CD14-positive monocyte (primary cell): ENCODE measurements at regions not wholly inside any gene's neighbourhood (a gene's known extent, or its start where the extent isn't known, plus 50 kb on each side); places are given as distances from the start of the nearest gene placed in this dataset.
"Not testable (repeated sequence)": the region's sequence is repeated elsewhere in the genome, so short reads cannot be mapped to it uniquely, and the experiment has no call there.

Experiments used
- DNase-seq, 3 donors: peaks; one replicate each; pipeline ENCODE4 v3.0.0-alpha.2; 2011 to 2022
- H2AFZ ChIP-seq: 2 replicates; pipeline ENCODE4 v1.6.0; 2012; ENCODE audit warnings: mild to moderate bottlenecking, low read depth, low read length, inconsistent platforms; ENCODE audit not compliant: insufficient read depth, poor library complexity, severe bottlenecking
- H3K27ac ChIP-seq, 2 donors: 1 replicate in 1 of 2; 2 replicates in 1 of 2; pipeline ENCODE4 v1.5.1; 2012 to 2013; ENCODE audit warnings: low read length in 2 of 2, control low read depth in 1 of 2, inconsistent platforms in 1 of 2, low read depth in 1 of 2, mild to moderate bottlenecking in 1 of 2
- H3K27me3 ChIP-seq, 2 donors: one replicate each; pipeline versions ENCODE4 v1.6.0 to v1.6.1; 2011 to 2013; ENCODE audit warnings: low read length in 2 of 2; ENCODE audit not compliant: control insufficient read depth in 2 of 2, insufficient read depth in 2 of 2
- H3K36me3 ChIP-seq, 2 donors: replicated peaks in 1 of 2; 1 replicate in 1 of 2; 2 replicates in 1 of 2; pipeline versions ENCODE4 v1.5.1 to v1.6.1; 2012 to 2013; ENCODE audit warnings: low read length in 2 of 2, control low read depth in 1 of 2, inconsistent platforms in 1 of 2, mild to moderate bottlenecking in 1 of 2; ENCODE audit not compliant: insufficient read depth in 2 of 2, control insufficient read depth in 1 of 2
- H3K4me1 ChIP-seq, 2 donors: 1 replicate in 1 of 2; 2 replicates in 1 of 2; pipeline versions ENCODE4 v1.5.1 to v1.6.1; 2012 to 2013; ENCODE audit warnings: low read length in 2 of 2, control low read depth in 1 of 2, inconsistent platforms in 1 of 2, mild to moderate bottlenecking in 1 of 2, moderate library complexity in 1 of 2; ENCODE audit not compliant: insufficient read depth in 2 of 2, control insufficient read depth in 1 of 2
- H3K4me2 ChIP-seq: replicated peaks from 2 replicates; pipeline ENCODE3; 2012; ENCODE audit warnings: low read length, moderate library complexity, mild to moderate bottlenecking; ENCODE audit not compliant: poor library complexity, severe bottlenecking; ENCODE audit errors: extremely low read depth
- H3K4me3 ChIP-seq, 3 experiments: fragments of 200-600 bp in 1 of 3; sonication (generic) in 1 of 3; replicated peaks in 1 of 3; 1 replicate in 2 of 3; 2 replicates in 1 of 3; pipeline ENCODE4 v1.5.1; 2011 to 2013; ENCODE audit warnings: low read length in 3 of 3, mild to moderate bottlenecking in 3 of 3, control low read depth in 2 of 3, low read depth in 2 of 3, inconsistent platforms in 1 of 3, moderate library complexity in 1 of 3
- H3K79me2 ChIP-seq: 2 replicates; pipeline ENCODE4 v1.6.0; 2012; ENCODE audit warnings: mild to moderate bottlenecking, control low read depth, inconsistent platforms, low read length, moderate library complexity; ENCODE audit not compliant: insufficient read depth
- H3K9ac ChIP-seq: 2 replicates; pipeline ENCODE4 v1.6.0; 2017; ENCODE audit warnings: low read length, mild to moderate bottlenecking; ENCODE audit not compliant: insufficient read depth, poor library complexity, severe bottlenecking
- H3K9me3 ChIP-seq, 2 donors: replicated peaks in 1 of 2; 1 replicate in 1 of 2; 2 replicates in 1 of 2; pipeline versions ENCODE4 v1.5.1 to v1.6.1; 2012 to 2013; ENCODE audit warnings: low read length in 2 of 2, control low read depth in 1 of 2; ENCODE audit not compliant: control insufficient read depth in 1 of 2, insufficient read depth in 1 of 2
- H4K20me1 ChIP-seq: 2 replicates; pipeline ENCODE4 v1.6.0; 2012; ENCODE audit warnings: mild to moderate bottlenecking, low read length, control low read depth, moderate library complexity; ENCODE audit not compliant: insufficient read depth
- H3K27ac Mint-ChIP-seq, 7 donors: one replicate each; pipeline ENCODE4 v1.8.0; 2020; ENCODE audit warnings: mild to moderate bottlenecking in 7 of 7, mixed read lengths in 7 of 7, moderate library complexity in 6 of 7, inconsistent platforms in 2 of 7
- H3K27me3 Mint-ChIP-seq, 3 donors: one replicate each; pipeline ENCODE4 v1.8.0; 2021 to 2022; ENCODE audit warnings: low read depth in 3 of 3, mild to moderate bottlenecking in 3 of 3, mixed read lengths in 3 of 3, moderate library complexity in 3 of 3, inconsistent platforms in 1 of 3
- H3K36me3 Mint-ChIP-seq, 2 donors: one replicate each; pipeline ENCODE4 v1.8.0; 2020; ENCODE audit warnings: mixed read lengths in 2 of 2, inconsistent platforms in 1 of 2, mild to moderate bottlenecking in 1 of 2
- H3K4me1 Mint-ChIP-seq: one replicate; pipeline ENCODE4 v1.8.0; 2020; ENCODE audit warnings: mild to moderate bottlenecking, mixed read lengths
- H3K4me3 Mint-ChIP-seq, 2 donors: one replicate each; pipeline ENCODE4 v1.8.0; 2020; ENCODE audit warnings: mild to moderate bottlenecking in 2 of 2, mixed read lengths in 2 of 2, moderate library complexity in 1 of 2
- H3K9me3 Mint-ChIP-seq, 7 donors: one replicate each; pipeline ENCODE4 v1.8.0; 2020 to 2022; ENCODE audit warnings: mixed read lengths in 7 of 7, mild to moderate bottlenecking in 6 of 7, moderate library complexity in 6 of 7, inconsistent platforms in 2 of 7
- WGBS: methylation state at CpG from one replicate; pipeline ENCODE4 v1.1.5; 2013; ENCODE audit warnings: missing lambda C conversion rate; ENCODE audit not compliant: insufficient coverage; 5-methylcytosine and 5-hydroxymethylcytosine counted together
- intact Hi-C, 2 donors: fragments of 100-400 bp; cut with micrococcal nuclease; formaldehyde crosslinking; loops; one replicate each; pipeline versions ENCODE4 v1.15.0 to v1.15.1; 2023
- TF ChIP-seq, protein P1 (sequence below): fragments of 200-600 bp; IDR thresholded peaks from one replicate; pipeline ENCODE4 v1.8.0; 2022; ENCODE audit warnings: antibody characterized with exemption, mild to moderate bottlenecking

DNA sequence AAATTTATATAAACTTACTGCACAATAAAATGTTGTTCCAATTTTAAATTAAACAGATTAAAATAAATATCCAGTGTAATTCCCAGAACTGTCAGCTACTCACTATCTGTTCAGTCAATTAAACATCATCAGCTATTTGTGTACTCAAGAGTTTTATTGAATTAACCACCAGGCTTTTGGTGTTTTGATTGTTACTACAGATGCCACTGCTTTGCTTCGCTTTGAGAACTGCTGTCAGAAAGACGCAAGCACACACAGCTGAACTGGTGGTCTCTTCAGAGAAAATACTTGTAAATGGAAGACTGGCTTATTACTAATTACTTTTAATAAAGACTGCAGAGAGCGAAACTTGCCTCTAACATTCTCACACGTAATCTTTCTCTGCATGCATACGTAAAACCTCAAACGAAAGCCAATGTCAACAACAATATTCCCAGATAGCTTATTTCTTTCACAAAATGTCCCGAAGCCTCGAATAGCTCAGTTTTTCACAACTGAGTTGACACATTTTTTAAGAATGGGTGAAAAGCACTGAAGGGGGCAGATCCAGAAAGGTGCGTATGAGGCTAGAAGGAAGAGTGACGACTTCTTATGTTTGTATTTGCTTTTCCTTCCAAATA lies 259.6 kb upstream of the RPS23 start:
- H2AFZ ChIP-seq: no peak overlapping the region
- peaks cover 0 to 8% (median 3%) of the 10 kb centered on the region in 7 donors for H3K9me3 Mint-ChIP-seq
- H3K4me3 ChIP-seq: no peak overlapping the region
- H3K4me1 Mint-ChIP-seq: no peaks in the 10 kb centered on the region
- no peak overlapping the region for H3K27ac Mint-ChIP-seq
- 90% methylated on average over 4 of the region's 10 CpGs for WGBS
- H3K9ac ChIP-seq: no peak overlapping the region
- H3K27me3 ChIP-seq: no peaks in the 10 kb centered on the region
- H3K27ac ChIP-seq: no peak overlapping the region
- no peaks in the 10 kb centered on the region for H3K79me2 ChIP-seq
- H3K4me3 Mint-ChIP-seq: no peak overlapping the region
- H4K20me1 ChIP-seq: no peaks in the 10 kb centered on the region
- H3K9me3 ChIP-seq: no peaks in the 10 kb centered on the region
- TF ChIP-seq, protein P1, sequence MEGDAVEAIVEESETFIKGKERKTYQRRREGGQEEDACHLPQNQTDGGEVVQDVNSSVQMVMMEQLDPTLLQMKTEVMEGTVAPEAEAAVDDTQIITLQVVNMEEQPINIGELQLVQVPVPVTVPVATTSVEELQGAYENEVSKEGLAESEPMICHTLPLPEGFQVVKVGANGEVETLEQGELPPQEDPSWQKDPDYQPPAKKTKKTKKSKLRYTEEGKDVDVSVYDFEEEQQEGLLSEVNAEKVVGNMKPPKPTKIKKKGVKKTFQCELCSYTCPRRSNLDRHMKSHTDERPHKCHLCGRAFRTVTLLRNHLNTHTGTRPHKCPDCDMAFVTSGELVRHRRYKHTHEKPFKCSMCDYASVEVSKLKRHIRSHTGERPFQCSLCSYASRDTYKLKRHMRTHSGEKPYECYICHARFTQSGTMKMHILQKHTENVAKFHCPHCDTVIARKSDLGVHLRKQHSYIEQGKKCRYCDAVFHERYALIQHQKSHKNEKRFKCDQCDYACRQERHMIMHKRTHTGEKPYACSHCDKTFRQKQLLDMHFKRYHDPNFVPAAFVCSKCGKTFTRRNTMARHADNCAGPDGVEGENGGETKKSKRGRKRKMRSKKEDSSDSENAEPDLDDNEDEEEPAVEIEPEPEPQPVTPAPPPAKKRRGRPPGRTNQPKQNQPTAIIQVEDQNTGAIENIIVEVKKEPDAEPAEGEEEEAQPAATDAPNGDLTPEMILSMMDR: no peak
- H3K36me3 ChIP-seq: no peaks in the 10 kb centered on the region
- intact Hi-C loops: no loop called here
- H3K4me1 ChIP-seq: no peaks in the 10 kb centered on the region
- peaks cover 0 to 2% (median 0%) of the 10 kb centered on the region in 3 donors for H3K27me3 Mint-ChIP-seq
- no peak overlapping the region for H3K4me2 ChIP-seq
- no peak for DNase-seq
- no peaks in the 10 kb centered on the region for H3K36me3 Mint-ChIP-seq

DNA sequence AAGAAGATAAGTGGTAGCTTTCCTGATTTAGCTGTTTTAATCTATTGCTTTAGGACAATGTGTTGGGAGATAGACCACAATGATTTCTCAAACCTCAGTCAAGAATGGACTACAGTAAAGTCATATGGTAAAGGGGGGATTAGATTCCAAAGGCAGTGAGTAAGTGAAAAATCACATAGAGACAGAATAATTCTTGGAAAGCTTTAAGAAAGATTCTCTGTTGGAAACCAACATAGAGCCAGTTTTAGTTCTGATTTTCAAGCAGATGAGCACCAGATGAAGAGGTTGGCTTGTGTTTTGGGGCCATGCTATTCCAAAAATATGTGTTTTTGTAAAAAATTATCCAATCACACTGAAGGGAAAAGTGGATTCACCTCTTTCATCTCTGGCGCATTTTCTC lies 256.8 kb upstream of the RPS23 start:
- TF ChIP-seq, protein P1: no peak
- WGBS: no CpG with 5 or more reads among the region's 1 CpG

DNA sequence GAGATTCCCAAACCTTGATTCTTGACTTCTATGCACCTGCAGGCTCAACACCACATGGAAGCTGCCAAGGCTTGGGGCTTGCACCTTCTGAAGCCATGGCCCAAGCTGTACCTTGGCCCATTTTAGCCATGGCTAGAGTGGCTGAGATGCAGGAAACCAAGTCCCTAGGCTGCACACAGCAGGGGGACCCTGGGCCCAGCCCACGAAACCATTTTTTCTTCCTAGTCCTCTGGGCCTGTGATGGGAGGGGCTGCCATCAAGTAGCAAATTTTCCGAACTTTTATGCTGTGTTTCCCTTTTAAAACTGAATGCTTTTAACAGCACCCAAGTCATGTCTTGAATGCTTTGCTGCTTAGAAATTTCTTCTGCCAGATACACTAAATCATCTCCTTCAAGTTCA lies 253.9 kb upstream of the RPS23 start:
- H3K27me3 Mint-ChIP-seq, H3K27me3 ChIP-seq, H3K9ac ChIP-seq, H3K27ac Mint-ChIP-seq, H3K36me3 ChIP-seq, H3K4me1 ChIP-seq, H3K4me3 ChIP-seq, H3K36me3 Mint-ChIP-seq, H3K79me2 ChIP-seq, H2AFZ ChIP-seq, intact Hi-C loops, H3K4me3 Mint-ChIP-seq, DNase-seq, H3K4me1 Mint-ChIP-seq, H3K4me2 ChIP-seq, H3K27ac ChIP-seq, H4K20me1 ChIP-seq: not testable (repeated sequence)
- peaks cover 8 to 30% (median 18%) of the 10 kb centered on the region in 7 donors for H3K9me3 Mint-ChIP-seq
- WGBS: 100% methylated on average over 2 of the region's 2 CpGs
- peaks cover 7 to 13% of the 10 kb centered on the region in 2 donors for H3K9me3 ChIP-seq

More for the DNA sequence above, 256.8 kb upstream of the RPS23 start:
- Histone ChIP-seq H3K27ac (no peak overlapping the region), H3K4me1 (no peaks in the 10 kb centered on the region), H4K20me1 (no peaks in the 10 kb centered on the region), H3K9me3 (peaks cover 7 to 13% of the 10 kb centered on the region in 2 donors), H3K4me2 (no peak overlapping the region), H3K27me3 (no peaks in the 10 kb centered on the region), H2AFZ (no peak overlapping the region), H3K9ac (no peak overlapping the region), H3K4me3 (no peak overlapping the region), H3K79me2 (no peaks in the 10 kb centered on the region), H3K36me3 (no peaks in the 10 kb centered on the region)
- no peak for DNase-seq
- Mint-ChIP-seq H3K4me3 (no peak overlapping the region), H3K36me3 (no peaks in the 10 kb centered on the region), H3K27me3 (peaks cover 0 to under 1% (median 0%) of the 10 kb centered on the region in 3 donors), H3K9me3 (peaks cover 4 to 23% (median 12%) of the 10 kb centered on the region in 7 donors), H3K27ac (no peak overlapping the region), H3K4me1 (no peaks in the 10 kb centered on the region)
- intact Hi-C loops: no loop called here
